GM18867 (cell line): ENCODE measurements at regions not wholly inside any gene's neighbourhood (a gene's known extent, or its start where the extent isn't known, plus 50 kb on each side); places are given as distances from the start of the nearest gene placed in this dataset.

ENCODE experiments used
- ATAC-seq: cut with Tn5 transposase; IDR thresholded peaks from one replicate; pipeline ENCODE4 v1.9.1; 2021; ENCODE audit warnings: mild to moderate bottlenecking, moderate library complexity; ENCODE audit not compliant: unreplicated experiment

DNA sequence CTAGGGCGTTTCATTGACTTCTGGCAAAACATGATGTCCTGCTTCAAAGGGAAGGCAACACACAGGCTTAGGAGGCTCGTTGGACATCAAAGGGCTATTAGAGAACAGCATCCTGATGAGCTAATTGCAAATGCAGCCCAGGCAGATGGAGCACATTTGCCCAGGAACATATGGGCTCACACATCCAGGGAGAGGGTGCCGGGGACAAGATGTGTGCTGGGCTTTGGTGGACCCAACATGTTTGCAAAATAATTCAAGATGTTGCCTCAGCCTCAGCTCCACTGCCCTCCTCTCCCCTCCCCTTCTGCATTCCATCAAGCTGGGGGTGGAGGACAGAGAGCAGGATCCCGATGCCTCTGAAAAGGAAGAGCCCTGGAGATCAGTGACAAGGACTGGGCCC lies 217.1 kb upstream of the ZMIZ1 start:
- no peak for ATAC-seq

GRCh38 chr10:78852466-78853240 lies 216.1 kb upstream of the ZMIZ1 start:
- no peak for ATAC-seq

DNA sequence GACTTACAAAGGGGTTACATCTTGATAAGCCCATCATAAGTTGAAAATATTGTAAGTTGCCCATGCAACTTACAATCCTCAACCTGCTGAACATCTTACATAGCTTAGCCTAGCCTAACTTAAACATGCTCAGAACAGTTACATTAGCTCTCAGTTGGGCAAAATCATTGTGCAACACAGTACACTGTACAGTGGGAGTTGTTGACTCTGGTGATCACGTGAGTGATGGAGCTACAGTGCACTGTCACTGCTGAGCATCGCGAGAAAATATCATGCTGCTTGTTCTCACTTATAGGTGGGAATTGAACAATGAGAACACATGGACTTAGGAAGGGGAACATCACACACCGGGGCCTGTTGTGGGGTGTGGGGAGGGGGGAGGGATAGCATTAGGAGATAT lies 214.9 kb upstream of the ZMIZ1 start:
- no peak for ATAC-seq

DNA sequence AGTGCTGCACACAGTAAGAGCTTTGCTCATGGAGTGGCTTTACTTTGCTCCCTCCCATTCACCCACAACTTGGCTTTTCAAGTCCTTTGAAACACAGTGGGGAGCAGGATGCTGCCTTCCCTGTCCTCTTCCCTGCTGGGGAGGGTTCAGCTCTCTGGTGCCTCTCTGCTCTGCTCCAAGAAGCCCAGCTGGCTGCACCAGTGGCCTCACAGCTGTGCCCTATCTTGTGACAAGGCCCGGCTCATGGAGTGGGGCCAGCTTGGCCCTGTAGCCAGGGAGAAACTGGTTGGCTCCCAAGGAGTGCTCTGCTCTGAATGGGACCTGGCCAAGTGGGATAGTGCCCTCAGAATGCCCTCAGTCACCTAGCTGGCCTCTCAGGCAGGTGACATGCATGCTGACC lies 212.3 kb upstream of the ZMIZ1 start:
- ATAC-seq = no peak

DNA sequence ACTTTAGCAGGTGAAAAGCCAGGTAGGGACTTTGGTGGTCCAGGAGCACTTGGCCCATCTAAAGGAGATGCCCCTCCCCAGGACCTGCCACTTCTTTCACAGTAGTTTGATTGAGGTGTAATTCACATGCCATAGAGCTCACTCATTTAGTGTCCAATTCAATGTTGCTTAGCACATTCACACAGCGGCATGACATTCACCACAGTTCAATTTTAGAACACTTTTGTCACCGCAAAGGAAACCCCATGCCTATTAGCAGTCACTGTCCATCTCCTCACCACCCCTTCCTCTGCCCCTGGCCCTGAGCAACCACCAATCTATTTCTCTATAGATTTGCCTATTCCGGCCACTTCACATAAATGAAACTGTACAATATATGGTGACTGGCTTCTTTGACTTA lies 211.6 kb upstream of the ZMIZ1 start:
- ATAC-seq = no peak

GRCh38 chr10:78859266-78859665 lies 209.5 kb upstream of the ZMIZ1 start:
- no peak for ATAC-seq

GRCh38 chr10:78859769-78860168 lies 209.0 kb upstream of the ZMIZ1 start:
- ATAC-seq = no peak

- no peak for ATAC-seq
These were observed 208.4 kb upstream of the ZMIZ1 start for GRCh38 chr10:78860260-78860914.

GRCh38 chr10:78861529-78862327 lies 207.0 kb upstream of the ZMIZ1 start:
- ATAC-seq = no peak

DNA sequence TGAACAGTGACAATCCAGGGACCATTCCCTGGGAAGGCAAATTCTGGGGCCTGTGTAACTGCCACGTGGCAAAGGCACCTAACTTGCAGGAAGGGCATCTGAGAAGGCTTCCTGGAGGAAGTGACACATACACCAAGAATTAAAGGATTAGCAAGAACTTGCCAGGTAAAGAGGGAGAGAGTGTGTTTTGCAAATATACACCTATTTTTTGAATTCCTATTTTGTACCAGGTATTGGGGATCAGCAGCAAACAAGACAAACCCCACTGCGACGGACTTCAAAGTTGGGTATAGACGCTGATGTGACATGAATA lies 206.5 kb upstream of the ZMIZ1 start:
- ATAC-seq = no peak

GRCh38 chr10:78863140-78863905 lies 205.4 kb upstream of the ZMIZ1 start:
- no peak for ATAC-seq

DNA sequence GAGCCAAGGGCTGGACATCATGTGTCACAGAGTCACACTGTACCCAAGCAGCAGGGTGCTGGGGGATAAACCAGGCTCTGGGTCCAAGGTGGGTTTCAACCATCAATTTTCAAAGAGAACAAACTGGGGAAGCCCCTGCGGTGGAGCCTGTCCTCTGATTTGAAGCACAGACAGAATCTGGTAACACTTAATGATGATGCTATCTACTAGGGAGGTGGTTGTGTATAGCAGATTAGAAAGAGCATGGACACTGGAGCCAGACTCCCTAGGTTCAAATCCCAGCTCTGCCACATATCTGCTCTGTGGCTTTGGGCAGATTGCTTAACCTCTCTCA lies 204.9 kb upstream of the ZMIZ1 start:
- no peak for ATAC-seq

DNA sequence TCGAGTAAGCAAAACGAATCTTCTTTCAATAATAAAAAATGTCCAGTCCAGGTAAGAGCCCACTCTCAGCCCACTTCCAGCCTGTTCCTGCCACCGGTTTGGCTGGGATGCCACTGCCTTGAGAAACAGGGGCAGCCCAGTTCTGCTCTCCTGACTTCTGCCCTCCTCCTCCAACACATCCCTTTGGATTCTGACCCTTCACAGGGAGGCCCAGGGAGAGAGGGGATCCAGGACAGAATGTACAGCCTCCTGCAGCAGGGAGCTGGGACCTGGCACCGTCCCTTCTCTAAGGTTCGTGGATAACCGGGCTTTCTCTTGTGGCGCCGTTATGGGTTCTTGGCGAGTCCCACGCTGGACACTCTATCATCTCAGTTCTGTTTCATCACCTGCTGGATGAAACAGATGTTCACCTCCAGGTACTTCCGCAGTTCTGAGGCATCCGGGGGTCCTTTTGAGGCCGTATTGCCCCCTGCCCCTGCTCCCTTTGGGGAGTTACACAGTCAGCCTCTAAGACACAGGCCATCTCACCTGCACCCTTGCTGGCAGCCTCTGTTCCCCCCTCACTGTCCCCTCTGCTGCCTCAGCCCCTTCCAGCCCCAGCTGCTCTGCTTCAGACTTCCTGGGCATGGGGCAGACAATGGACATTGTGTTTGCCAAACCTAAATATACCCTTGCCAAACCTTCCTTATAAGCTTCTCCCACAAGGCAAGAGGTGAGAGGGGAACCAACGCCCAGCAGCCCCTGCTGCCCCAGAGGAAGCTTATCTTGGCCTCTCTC lies 203.8 kb upstream of the ZMIZ1 start:
- ATAC-seq = no peak

GRCh38 chr10:78865538-78865875 lies 203.3 kb upstream of the ZMIZ1 start:
- no peak for ATAC-seq

DNA sequence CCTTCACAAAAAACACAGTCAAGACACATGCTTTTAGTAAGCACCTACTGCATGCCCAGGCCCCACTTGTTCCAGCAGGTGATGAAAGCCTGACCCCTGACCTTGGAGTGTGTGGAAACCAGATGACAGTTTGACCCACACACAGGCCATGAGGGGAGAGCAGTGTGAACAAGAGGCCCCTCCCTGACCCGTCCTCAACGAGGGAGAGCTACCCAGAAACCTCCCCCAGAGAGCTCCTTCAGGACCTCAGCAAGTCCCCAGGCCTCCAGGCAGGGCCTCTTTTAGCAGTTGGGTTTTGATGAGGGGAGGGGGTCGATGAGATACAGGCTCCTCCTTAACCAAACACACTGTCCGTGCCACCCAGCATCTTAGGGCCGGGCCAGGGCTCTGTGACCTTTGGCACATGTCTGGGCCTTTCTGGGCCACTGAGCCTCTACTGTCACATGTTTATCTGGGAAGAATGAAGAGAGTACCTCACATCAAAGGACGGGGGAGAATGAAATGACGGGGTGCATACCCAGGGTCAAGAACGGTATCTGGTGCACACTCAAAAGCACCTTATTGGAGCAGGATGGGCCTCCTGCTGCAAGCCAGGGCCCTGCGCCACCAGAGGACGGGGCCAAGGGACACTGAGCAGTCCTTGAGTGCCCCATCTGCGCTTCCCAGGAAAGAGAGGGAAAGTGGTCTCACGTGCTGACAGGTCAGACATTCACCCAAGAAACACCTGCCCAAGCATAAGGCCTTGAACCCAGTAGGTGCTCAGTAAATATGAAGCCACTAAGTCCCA lies 202.6 kb upstream of the ZMIZ1 start:
- ATAC-seq = no peak

DNA sequence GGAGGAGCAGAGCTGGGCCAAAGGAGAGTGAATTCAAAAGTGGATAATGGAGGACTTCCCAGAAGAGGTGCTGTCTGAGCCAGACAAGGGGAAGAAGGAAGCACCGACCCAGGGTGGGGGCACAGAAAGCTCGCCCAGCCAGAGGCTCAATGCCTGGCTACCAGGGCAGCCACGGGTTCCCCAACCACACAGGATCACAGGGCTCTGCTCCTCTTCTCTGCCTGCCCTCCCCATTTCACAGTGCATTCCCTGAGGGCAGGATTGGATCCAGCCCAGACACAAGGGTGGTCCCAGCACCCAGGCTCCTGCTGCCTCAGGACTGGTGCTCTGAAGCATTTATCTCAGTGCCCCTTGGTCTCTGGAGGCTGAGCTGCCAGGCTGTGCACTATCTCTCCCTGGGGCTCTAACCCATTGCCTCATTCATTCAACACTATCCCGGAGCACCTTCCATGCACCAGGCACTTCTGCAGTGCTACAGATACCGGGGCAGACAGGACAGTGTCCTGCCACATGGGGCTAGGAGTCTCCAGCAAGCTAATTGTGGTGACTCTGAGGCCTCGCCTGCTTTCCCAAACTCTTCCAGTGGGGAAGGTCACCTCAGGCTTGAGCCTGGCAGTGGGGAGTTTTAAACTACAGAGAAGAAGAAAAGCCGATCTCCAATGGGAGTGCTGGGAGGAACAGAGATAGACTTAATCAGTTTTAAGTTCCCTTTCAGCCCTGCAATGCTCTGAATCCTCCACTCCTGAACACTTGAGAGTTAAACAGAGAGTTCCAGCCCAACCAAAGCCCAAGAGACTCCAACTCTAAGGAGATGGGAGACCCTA lies 201.8 kb upstream of the ZMIZ1 start:
- ATAC-seq = no peak

- no peak for ATAC-seq
These were observed 201.2 kb upstream of the ZMIZ1 start for GRCh38 chr10:78867555-78867939.

GRCh38 chr10:78868048-78868447 lies 200.7 kb upstream of the ZMIZ1 start:
- ATAC-seq = no peak

GRCh38 chr10:78868456-78868855 lies 200.3 kb upstream of the ZMIZ1 start:
- no peak for ATAC-seq
